CD14-positive monocyte (primary cell): ENCODE measurements at regions not wholly inside any gene's neighbourhood (a gene's known extent, or its start where the extent isn't known, plus 50 kb on each side); places are given as distances from the start of the nearest gene placed in this dataset.
A peak's percentile ranks its signal among the peaks of the same experiment; 100 is the strongest.

Experiments
- DNase-seq, 3 donors: peaks; one replicate each; pipeline ENCODE4 v3.0.0-alpha.2; 2011 to 2022
- H2AFZ ChIP-seq: 2 replicates; pipeline ENCODE4 v1.6.0; 2012; ENCODE audit warnings: mild to moderate bottlenecking, low read depth, low read length, inconsistent platforms; ENCODE audit not compliant: insufficient read depth, poor library complexity, severe bottlenecking
- H3K27ac ChIP-seq, 2 donors: 1 replicate in 1 of 2; 2 replicates in 1 of 2; pipeline ENCODE4 v1.5.1; 2012 to 2013; ENCODE audit warnings: low read length in 2 of 2, control low read depth in 1 of 2, inconsistent platforms in 1 of 2, low read depth in 1 of 2, mild to moderate bottlenecking in 1 of 2
- H3K27me3 ChIP-seq, 2 donors: one replicate each; pipeline versions ENCODE4 v1.6.0 to v1.6.1; 2011 to 2013; ENCODE audit warnings: low read length in 2 of 2; ENCODE audit not compliant: control insufficient read depth in 2 of 2, insufficient read depth in 2 of 2
- H3K36me3 ChIP-seq, 2 donors: replicated peaks in 1 of 2; 1 replicate in 1 of 2; 2 replicates in 1 of 2; pipeline versions ENCODE4 v1.5.1 to v1.6.1; 2012 to 2013; ENCODE audit warnings: low read length in 2 of 2, control low read depth in 1 of 2, inconsistent platforms in 1 of 2, mild to moderate bottlenecking in 1 of 2; ENCODE audit not compliant: insufficient read depth in 2 of 2, control insufficient read depth in 1 of 2
- H3K4me1 ChIP-seq, 2 donors: 1 replicate in 1 of 2; 2 replicates in 1 of 2; pipeline versions ENCODE4 v1.5.1 to v1.6.1; 2012 to 2013; ENCODE audit warnings: low read length in 2 of 2, control low read depth in 1 of 2, inconsistent platforms in 1 of 2, mild to moderate bottlenecking in 1 of 2, moderate library complexity in 1 of 2; ENCODE audit not compliant: insufficient read depth in 2 of 2, control insufficient read depth in 1 of 2
- H3K4me2 ChIP-seq: replicated peaks from 2 replicates; pipeline ENCODE3; 2012; ENCODE audit warnings: low read length, moderate library complexity, mild to moderate bottlenecking; ENCODE audit not compliant: poor library complexity, severe bottlenecking; ENCODE audit errors: extremely low read depth
- H3K4me3 ChIP-seq, 3 experiments: fragments of 200-600 bp in 1 of 3; sonication (generic) in 1 of 3; replicated peaks in 1 of 3; 1 replicate in 2 of 3; 2 replicates in 1 of 3; pipeline ENCODE4 v1.5.1; 2011 to 2013; ENCODE audit warnings: low read length in 3 of 3, mild to moderate bottlenecking in 3 of 3, control low read depth in 2 of 3, low read depth in 2 of 3, inconsistent platforms in 1 of 3, moderate library complexity in 1 of 3
- H3K79me2 ChIP-seq: 2 replicates; pipeline ENCODE4 v1.6.0; 2012; ENCODE audit warnings: mild to moderate bottlenecking, control low read depth, inconsistent platforms, low read length, moderate library complexity; ENCODE audit not compliant: insufficient read depth
- H3K9ac ChIP-seq: 2 replicates; pipeline ENCODE4 v1.6.0; 2017; ENCODE audit warnings: low read length, mild to moderate bottlenecking; ENCODE audit not compliant: insufficient read depth, poor library complexity, severe bottlenecking
- H3K9me3 ChIP-seq, 2 donors: replicated peaks in 1 of 2; 1 replicate in 1 of 2; 2 replicates in 1 of 2; pipeline versions ENCODE4 v1.5.1 to v1.6.1; 2012 to 2013; ENCODE audit warnings: low read length in 2 of 2, control low read depth in 1 of 2; ENCODE audit not compliant: control insufficient read depth in 1 of 2, insufficient read depth in 1 of 2
- H4K20me1 ChIP-seq: 2 replicates; pipeline ENCODE4 v1.6.0; 2012; ENCODE audit warnings: mild to moderate bottlenecking, low read length, control low read depth, moderate library complexity; ENCODE audit not compliant: insufficient read depth
- H3K27ac Mint-ChIP-seq, 7 donors: one replicate each; pipeline ENCODE4 v1.8.0; 2020; ENCODE audit warnings: mild to moderate bottlenecking in 7 of 7, mixed read lengths in 7 of 7, moderate library complexity in 6 of 7, inconsistent platforms in 2 of 7
- H3K27me3 Mint-ChIP-seq, 3 donors: one replicate each; pipeline ENCODE4 v1.8.0; 2021 to 2022; ENCODE audit warnings: low read depth in 3 of 3, mild to moderate bottlenecking in 3 of 3, mixed read lengths in 3 of 3, moderate library complexity in 3 of 3, inconsistent platforms in 1 of 3
- H3K36me3 Mint-ChIP-seq, 2 donors: one replicate each; pipeline ENCODE4 v1.8.0; 2020; ENCODE audit warnings: mixed read lengths in 2 of 2, inconsistent platforms in 1 of 2, mild to moderate bottlenecking in 1 of 2
- H3K4me1 Mint-ChIP-seq: one replicate; pipeline ENCODE4 v1.8.0; 2020; ENCODE audit warnings: mild to moderate bottlenecking, mixed read lengths
- H3K4me3 Mint-ChIP-seq, 2 donors: one replicate each; pipeline ENCODE4 v1.8.0; 2020; ENCODE audit warnings: mild to moderate bottlenecking in 2 of 2, mixed read lengths in 2 of 2, moderate library complexity in 1 of 2
- H3K9me3 Mint-ChIP-seq, 7 donors: one replicate each; pipeline ENCODE4 v1.8.0; 2020 to 2022; ENCODE audit warnings: mixed read lengths in 7 of 7, mild to moderate bottlenecking in 6 of 7, moderate library complexity in 6 of 7, inconsistent platforms in 2 of 7
- WGBS: methylation state at CpG from one replicate; pipeline ENCODE4 v1.1.5; 2013; ENCODE audit warnings: missing lambda C conversion rate; ENCODE audit not compliant: insufficient coverage; 5-methylcytosine and 5-hydroxymethylcytosine counted together
- intact Hi-C, 2 donors: fragments of 100-400 bp; cut with micrococcal nuclease; formaldehyde crosslinking; loops; one replicate each; pipeline versions ENCODE4 v1.15.0 to v1.15.1; 2023
- TF ChIP-seq, protein P1 (sequence below): fragments of 200-600 bp; IDR thresholded peaks from one replicate; pipeline ENCODE4 v1.8.0; 2022; ENCODE audit warnings: antibody characterized with exemption, mild to moderate bottlenecking

DNA sequence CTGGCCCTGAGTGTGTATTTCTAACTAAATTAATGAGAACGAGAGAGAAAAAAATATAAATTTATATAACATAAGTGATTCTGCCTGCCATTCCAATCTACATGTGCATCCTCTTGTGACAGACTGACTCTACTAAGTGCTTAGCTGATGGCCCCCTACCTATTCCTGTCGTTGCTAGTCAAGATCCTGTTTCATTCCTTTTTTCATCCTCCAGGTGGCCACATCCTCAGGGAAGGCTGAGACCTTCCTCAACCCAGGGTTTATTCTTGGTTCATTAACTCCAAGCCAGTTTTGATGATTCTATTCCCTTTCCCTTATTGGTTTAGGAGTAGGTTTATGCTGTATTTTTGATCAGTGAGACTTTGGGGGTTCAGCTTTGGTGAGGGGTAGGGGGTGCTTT lies 201.3 kb downstream of the C9orf152 start:
- no peak overlapping the region for H3K4me3 Mint-ChIP-seq
- no peaks in the 10 kb centered on the region for H3K36me3 Mint-ChIP-seq
- peaks cover under 1 to 2% of the 10 kb centered on the region in 2 donors for H3K27me3 ChIP-seq
- no peaks in the 10 kb centered on the region for H3K79me2 ChIP-seq
- H2AFZ ChIP-seq, result no peak overlapping the region
- no CpG with 5 or more reads among the region's 2 CpGs for WGBS
- no peaks in the 10 kb centered on the region for H3K36me3 ChIP-seq
- DNase-seq, result no peak
- intact Hi-C loops, result no loop called here
- no peaks in the 10 kb centered on the region for H3K4me1 ChIP-seq
- no peaks in the 10 kb centered on the region for H3K4me1 Mint-ChIP-seq
- H3K4me3 ChIP-seq, result no peak overlapping the region
- H3K4me2 ChIP-seq, result no peak overlapping the region
- no peaks in the 10 kb centered on the region for H3K9me3 ChIP-seq
- peaks cover 0 to 8% (median 7%) of the 10 kb centered on the region in 7 donors for H3K9me3 Mint-ChIP-seq
- H3K27ac ChIP-seq, result no peak overlapping the region
- H3K27me3 Mint-ChIP-seq, result peaks cover 8 to 12% (median 11%) of the 10 kb centered on the region in 3 donors
- H4K20me1 ChIP-seq, result no peaks in the 10 kb centered on the region
- no peak overlapping the region for H3K9ac ChIP-seq
- TF ChIP-seq, protein P1, sequence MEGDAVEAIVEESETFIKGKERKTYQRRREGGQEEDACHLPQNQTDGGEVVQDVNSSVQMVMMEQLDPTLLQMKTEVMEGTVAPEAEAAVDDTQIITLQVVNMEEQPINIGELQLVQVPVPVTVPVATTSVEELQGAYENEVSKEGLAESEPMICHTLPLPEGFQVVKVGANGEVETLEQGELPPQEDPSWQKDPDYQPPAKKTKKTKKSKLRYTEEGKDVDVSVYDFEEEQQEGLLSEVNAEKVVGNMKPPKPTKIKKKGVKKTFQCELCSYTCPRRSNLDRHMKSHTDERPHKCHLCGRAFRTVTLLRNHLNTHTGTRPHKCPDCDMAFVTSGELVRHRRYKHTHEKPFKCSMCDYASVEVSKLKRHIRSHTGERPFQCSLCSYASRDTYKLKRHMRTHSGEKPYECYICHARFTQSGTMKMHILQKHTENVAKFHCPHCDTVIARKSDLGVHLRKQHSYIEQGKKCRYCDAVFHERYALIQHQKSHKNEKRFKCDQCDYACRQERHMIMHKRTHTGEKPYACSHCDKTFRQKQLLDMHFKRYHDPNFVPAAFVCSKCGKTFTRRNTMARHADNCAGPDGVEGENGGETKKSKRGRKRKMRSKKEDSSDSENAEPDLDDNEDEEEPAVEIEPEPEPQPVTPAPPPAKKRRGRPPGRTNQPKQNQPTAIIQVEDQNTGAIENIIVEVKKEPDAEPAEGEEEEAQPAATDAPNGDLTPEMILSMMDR, result no peak
- H3K27ac Mint-ChIP-seq, result no peak overlapping the region

DNA sequence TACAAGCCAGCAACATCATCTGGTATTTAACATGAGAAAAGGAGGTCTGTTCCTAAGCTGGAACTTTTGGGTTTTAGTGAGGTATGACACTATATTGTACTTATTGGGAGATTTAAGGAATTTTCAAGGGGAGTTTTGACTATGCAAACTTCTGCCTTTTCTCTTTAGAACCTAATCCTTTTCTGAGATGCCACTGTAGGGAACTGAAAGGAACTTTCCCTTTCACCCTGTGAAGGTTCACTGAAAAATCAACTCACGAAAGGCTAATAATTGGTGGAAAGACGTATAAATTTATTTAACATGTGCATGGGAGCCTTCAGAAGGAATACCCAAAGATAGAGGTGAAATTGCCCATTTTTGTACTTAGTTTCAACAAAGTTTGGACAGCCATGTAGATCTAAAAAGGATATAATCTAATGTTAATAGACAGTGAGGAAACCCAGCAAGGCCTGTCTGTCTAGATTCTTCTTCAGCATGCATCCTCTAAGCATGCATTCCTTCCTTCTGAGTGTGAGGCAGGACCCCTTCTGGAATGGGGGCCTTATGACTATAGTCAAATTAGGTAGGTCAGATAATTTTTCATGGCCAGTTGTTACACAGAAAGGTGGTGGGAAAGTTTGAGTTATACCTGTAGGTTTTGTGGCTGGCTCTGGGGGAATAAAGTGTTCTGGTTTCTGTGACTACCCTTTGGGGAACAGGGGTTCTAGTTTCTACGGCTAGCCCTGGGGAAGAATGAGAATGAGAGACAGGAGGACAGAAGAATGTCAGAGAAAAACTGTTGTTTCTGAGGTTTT lies 200.3 kb downstream of the C9orf152 start:
- H3K4me1 ChIP-seq, result no peaks in the 10 kb centered on the region
- WGBS, result 100% methylated on average over 1 of the region's 3 CpGs
- no peak overlapping the region for H3K4me3 ChIP-seq
- H3K79me2 ChIP-seq, result no peaks in the 10 kb centered on the region
- H3K9ac ChIP-seq, result no peak overlapping the region
- H3K4me3 Mint-ChIP-seq, result peak overlapping the region in 1 of 2 donors; percentile 14
- H3K36me3 Mint-ChIP-seq, result no peaks in the 10 kb centered on the region
- peaks cover 0 to 8% (median 6%) of the 10 kb centered on the region in 7 donors for H3K9me3 Mint-ChIP-seq
- no peak for DNase-seq
- peaks cover 7 to 16% (median 12%) of the 10 kb centered on the region in 3 donors for H3K27me3 Mint-ChIP-seq
- no peak overlapping the region for H3K27ac ChIP-seq
- TF ChIP-seq, protein P1, result no peak
- no peaks in the 10 kb centered on the region for H3K9me3 ChIP-seq
- no peak overlapping the region for H3K4me2 ChIP-seq
- H2AFZ ChIP-seq, result no peak overlapping the region
- no peaks in the 10 kb centered on the region for H4K20me1 ChIP-seq
- H3K27ac Mint-ChIP-seq, result no peak overlapping the region
- H3K4me1 Mint-ChIP-seq, result no peaks in the 10 kb centered on the region
- intact Hi-C loops, result no loop called here
- H3K36me3 ChIP-seq, result no peaks in the 10 kb centered on the region
- H3K27me3 ChIP-seq, result peaks cover 2 to 6% of the 10 kb centered on the region in 2 donors
